H1 (cell line): ENCODE measurements at regions not wholly inside any gene's neighbourhood (a gene's known extent, or its start where the extent isn't known, plus 50 kb on each side); places are given as distances from the start of the nearest gene placed in this dataset.

Experiments
- CTCF ChIA-PET: fragments of 300-600 bp; sonication (Branson Sonifier 250); formaldehyde crosslinking; loops from one replicate; lab custom pipeline; 2021; ENCODE audit not compliant: partially characterized antibody; lab: Charles Lee
- POLR2A ChIA-PET: fragments of 300-600 bp; sonication (Branson Sonifier 250); formaldehyde crosslinking; loops from one replicate; lab custom pipeline; 2021; ENCODE audit warnings: inconsistent platforms; ENCODE audit not compliant: partially characterized antibody; lab: Charles Lee
- DNase-seq, 2 experiments: peaks; one replicate each; pipeline versions ENCODE4 v3.0.0 to v3.0.0-alpha.2; 2010 to 2022; ENCODE audit warnings: low spot score in 2 of 2, low read depth in 1 of 2, mixed read lengths in 1 of 2
- FAIRE-seq: peaks from 2 replicates; lab custom pipeline; 2011; peaks lifted over from hg19 to GRCh38; lab: Jason Lieb, UNC
- H2AFZ ChIP-seq: 2 replicates; pipeline ENCODE4 v1.8.1; 2012; ENCODE audit warnings: low read length, inconsistent platforms
- H2AK5ac ChIP-seq: 2 replicates; pipeline ENCODE4 v1.6.1; 2013; ENCODE audit warnings: low read depth, low read length
- H2BK120ac ChIP-seq: replicated peaks from 2 replicates; pipeline ENCODE3; 2013; ENCODE audit warnings: low read depth, low read length, inconsistent platforms
- H2BK12ac ChIP-seq: 2 replicates; pipeline ENCODE4 v1.6.1; 2013; ENCODE audit warnings: low read depth, low read length
- H2BK15ac ChIP-seq: 2 replicates; pipeline ENCODE4 v1.6.1; 2013; ENCODE audit warnings: low read length
- H2BK20ac ChIP-seq: 2 replicates; pipeline ENCODE4 v1.6.1; 2013; ENCODE audit warnings: low read length
- H2BK5ac ChIP-seq: 2 replicates; pipeline ENCODE4 v1.6.1; 2013; ENCODE audit warnings: low read depth, low read length
- H3K14ac ChIP-seq: 2 replicates; pipeline ENCODE4 v1.6.1; 2013; ENCODE audit warnings: inconsistent platforms; ENCODE audit not compliant: insufficient read length
- H3K18ac ChIP-seq: 2 replicates; pipeline ENCODE4 v1.6.1; 2013; ENCODE audit warnings: low read length; ENCODE audit errors: extremely low read depth
- H3K23ac ChIP-seq: 2 replicates; pipeline ENCODE4 v1.6.1; 2013; ENCODE audit warnings: inconsistent platforms; ENCODE audit not compliant: insufficient read length
- H3K23me2 ChIP-seq: 2 replicates; pipeline ENCODE4 v1.6.1; 2013; ENCODE audit warnings: low read depth, low read length
- H3K27ac ChIP-seq: 2 replicates; pipeline ENCODE4 v1.6.1; 2011; ENCODE audit warnings: low read depth, low read length, inconsistent platforms
- H3K27me3 ChIP-seq, 4 experiments: replicated peaks in 1 of 4; 1 replicate in 1 of 4; 2 replicates in 3 of 4; pipeline versions ENCODE4 v1.6.1 to v1.8.1; 2011 to 2013; ENCODE audit warnings: low read length in 3 of 4, mild to moderate bottlenecking in 3 of 4, inconsistent platforms in 2 of 4, mixed read lengths in 2 of 4, moderate library complexity in 1 of 4; ENCODE audit not compliant: control insufficient read depth in 3 of 4, insufficient read depth in 3 of 4; ENCODE audit errors: extremely low read depth in 1 of 4
- H3K36me3 ChIP-seq, 4 experiments: 2 replicates each; pipeline versions ENCODE4 v1.6.1 to v1.8.1; 2011 to 2013; ENCODE audit warnings: mild to moderate bottlenecking in 4 of 4, low read length in 3 of 4, moderate library complexity in 2 of 4, control low read depth in 1 of 4, inconsistent platforms in 1 of 4; ENCODE audit not compliant: insufficient read depth in 4 of 4, control insufficient read depth in 2 of 4
- H3K4ac ChIP-seq: replicated peaks from 2 replicates; pipeline ENCODE3; 2013; ENCODE audit warnings: low read length, low read depth, mixed read lengths, inconsistent platforms; ENCODE audit not compliant: insufficient read length
- H3K4me1 ChIP-seq, 4 experiments: replicated peaks in 1 of 4; 1 replicate in 1 of 4; 2 replicates in 3 of 4; pipeline versions ENCODE4 v1.6.1 to v1.8.1; 2011 to 2013; ENCODE audit warnings: low read length in 3 of 4, inconsistent platforms in 2 of 4, mixed read lengths in 1 of 4; ENCODE audit not compliant: insufficient read depth in 4 of 4, control insufficient read depth in 3 of 4
- H3K4me2 ChIP-seq, 2 experiments: 2 replicates each; pipeline versions ENCODE4 v1.6.1 to v1.8.1; 2011 to 2013; ENCODE audit warnings: low read depth in 2 of 2, low read length in 2 of 2, control low read depth in 1 of 2, inconsistent platforms in 1 of 2, mild to moderate bottlenecking in 1 of 2; ENCODE audit not compliant: insufficient read depth in 1 of 2
- H3K4me3 ChIP-seq, 4 experiments: fragments of 200-600, 300-600 bp in 1 of 4; sonication (generic), shearing (Covaris generic), sonication (Bioruptor Twin) in 1 of 4; 2 replicates each; pipeline versions ENCODE4 v1.5.1 to v1.8.1; 2011 to 2016; ENCODE audit warnings: low read length in 4 of 4, low read depth in 3 of 4, control low read depth in 2 of 4, inconsistent platforms in 2 of 4, mild to moderate bottlenecking in 2 of 4, mixed read lengths in 1 of 4, moderate library complexity in 1 of 4; ENCODE audit not compliant: insufficient read depth in 2 of 4; ENCODE audit errors: extremely low read depth in 1 of 4
- H3K56ac ChIP-seq: replicated peaks from 2 replicates; pipeline ENCODE3; 2013; ENCODE audit warnings: low read depth, mild to moderate bottlenecking, mixed read lengths, low read length, inconsistent platforms; ENCODE audit not compliant: insufficient read length
- H3K79me1 ChIP-seq: 2 replicates; pipeline ENCODE4 v1.6.1; 2013; ENCODE audit warnings: low read depth, low read length, control low read depth
- H3K79me2 ChIP-seq, 2 experiments: 2 replicates each; pipeline versions ENCODE4 v1.6.1 to v1.8.1; 2012 to 2013; ENCODE audit warnings: low read length in 2 of 2, mild to moderate bottlenecking in 2 of 2, inconsistent platforms in 1 of 2; ENCODE audit not compliant: insufficient read depth in 2 of 2, control insufficient read depth in 1 of 2
- H3K9ac ChIP-seq, 4 experiments: replicated peaks in 1 of 4; 1 replicate in 1 of 4; 2 replicates in 3 of 4; pipeline versions ENCODE4 v1.6.1 to v1.8.1; 2011 to 2013; ENCODE audit warnings: low read depth in 3 of 4, low read length in 3 of 4, control low read depth in 2 of 4, mild to moderate bottlenecking in 2 of 4, moderate library complexity in 2 of 4, inconsistent platforms in 1 of 4; ENCODE audit errors: extremely low read depth in 1 of 4
- H3K9me3 ChIP-seq, 2 experiments: 2 replicates each; pipeline versions ENCODE4 v1.6.1 to v1.8.1; 2012 to 2013; ENCODE audit warnings: mild to moderate bottlenecking in 2 of 2, moderate library complexity in 2 of 2, control low read depth in 1 of 2, inconsistent platforms in 1 of 2, low read depth in 1 of 2, low read length in 1 of 2, mixed read lengths in 1 of 2; ENCODE audit not compliant: insufficient read depth in 2 of 2
- H4K20me1 ChIP-seq, 2 experiments: replicated peaks in 1 of 2; 2 replicates each; pipeline versions ENCODE3 to v1.8.1; 2011 to 2013; ENCODE audit warnings: inconsistent platforms in 2 of 2, low read length in 2 of 2, mild to moderate bottlenecking in 1 of 2; ENCODE audit not compliant: insufficient read depth in 2 of 2, control insufficient read depth in 1 of 2
- H4K5ac ChIP-seq: 2 replicates; pipeline ENCODE4 v1.6.1; 2013; ENCODE audit warnings: low read length, low read depth, mixed read lengths, inconsistent platforms; ENCODE audit not compliant: insufficient read length
- H4K8ac ChIP-seq: 2 replicates; pipeline ENCODE4 v1.8.0; 2013; ENCODE audit warnings: mild to moderate bottlenecking, moderate library complexity, low read length, inconsistent platforms; ENCODE audit not compliant: insufficient read depth; ENCODE audit errors: extremely low read depth
- H4K91ac ChIP-seq: replicated peaks from 2 replicates; pipeline ENCODE3; 2013; ENCODE audit warnings: low read length, mixed read lengths, inconsistent platforms; ENCODE audit not compliant: insufficient read length
- ATF3 ChIP-seq: IDR thresholded peaks from 2 replicates; pipeline ENCODE4 v1.6.1; 2011; ENCODE audit warnings: low read depth, mild to moderate bottlenecking, low read length; ENCODE audit not compliant: insufficient read depth
- BACH1 ChIP-seq: IDR thresholded peaks from 2 replicates; pipeline ENCODE4 v1.6.1; 2012; ENCODE audit warnings: low read length, improper control_type of control experiment
- BCL11A ChIP-seq, 2 experiments: IDR thresholded peaks; one replicate each; pipeline ENCODE4 v1.6.1; 2011; ENCODE audit warnings: low read depth in 2 of 2, low read length in 2 of 2, mild to moderate bottlenecking in 2 of 2
- CBX5 ChIP-seq: fragments of 300-800, 300-1000 bp; sonication (generic); IDR thresholded peaks from 2 replicates; pipeline ENCODE4 v1.7.1; 2016; ENCODE audit warnings: antibody characterized with exemption, low read length, low read depth
- CEBPB ChIP-seq: IDR thresholded peaks from 2 replicates; pipeline ENCODE4 v1.6.1; 2012; ENCODE audit warnings: low read depth, low read length
- CHD2 ChIP-seq: IDR thresholded peaks from 2 replicates; pipeline ENCODE4 v1.6.1; 2012; ENCODE audit warnings: low read length, improper control_type of control experiment
- CREB1 ChIP-seq: IDR thresholded peaks from 2 replicates; pipeline ENCODE4 v1.6.1; 2012; ENCODE audit warnings: inconsistent platforms
- CTBP2 ChIP-seq: IDR thresholded peaks from 2 replicates; pipeline ENCODE4 v1.7.0; 2011; ENCODE audit warnings: borderline replicate concordance, mild to moderate bottlenecking, moderate library complexity, mixed read lengths, low read length; ENCODE audit not compliant: insufficient read depth, insufficient read length
- HDAC6 ChIP-seq: IDR thresholded peaks from one replicate; pipeline ENCODE4 v1.7.1; 2012; ENCODE audit warnings: low read depth, mild to moderate bottlenecking, inconsistent platforms, low read length, moderate library complexity
- KDM5A ChIP-seq: fragments of 200-600 bp; IDR thresholded peaks from 2 replicates; pipeline ENCODE4 v1.7.1; 2012; ENCODE audit warnings: mild to moderate bottlenecking, low read length, inconsistent platforms, mixed read lengths
- NANOG ChIP-seq: IDR thresholded peaks from 2 replicates; pipeline ENCODE4 v1.6.1; 2011; ENCODE audit warnings: low read length, low read depth, mild to moderate bottlenecking, inconsistent platforms; ENCODE audit not compliant: insufficient read depth, poor library complexity, severe bottlenecking
- POLR2A ChIP-seq, 2 experiments: IDR thresholded peaks; 1 replicate in 1 of 2; 2 replicates in 1 of 2; pipeline ENCODE4 v1.6.1; 2011; ENCODE audit warnings: low read depth in 2 of 2, low read length in 2 of 2, mild to moderate bottlenecking in 2 of 2; ENCODE audit errors: control extremely low read depth in 1 of 2
- SIRT6 ChIP-seq: IDR thresholded peaks from one replicate; pipeline ENCODE4 v1.7.1; 2012; ENCODE audit warnings: low read length, inconsistent platforms
- SRF ChIP-seq: IDR thresholded peaks from 2 replicates; pipeline ENCODE4 v1.6.1; 2011; ENCODE audit warnings: mild to moderate bottlenecking, low read depth, low read length, moderate library complexity
- TAF1 ChIP-seq: IDR thresholded peaks from 2 replicates; pipeline ENCODE4 v1.6.1; 2011; ENCODE audit warnings: mild to moderate bottlenecking, low read depth, low read length
- TCF12 ChIP-seq: IDR thresholded peaks from 2 replicates; pipeline ENCODE4 v1.6.1; 2011; ENCODE audit warnings: low read depth, mild to moderate bottlenecking, low read length
- WGBS, 2 experiments: shearing (Covaris generic) in 1 of 2; methylation state at CpG; one replicate each; pipeline versions ENCODE4 v1.1.6 to v1.1.7; 2013 to 2015; ENCODE audit warnings: low lambda C conversion rate in 2 of 2, mixed read lengths in 2 of 2, inconsistent platforms in 1 of 2, low coverage in 1 of 2, missing lambda C conversion rate in 1 of 2; ENCODE audit not compliant: insufficient replicate concordance in 2 of 2, insufficient coverage in 1 of 2, insufficient read length in 1 of 2; ENCODE audit errors: extremely low coverage in 1 of 2, missing lambda C conversion rate in 1 of 2; 5-methylcytosine and 5-hydroxymethylcytosine counted together

- Histone ChIP-seq H3K27me3 (no peaks in the 10 kb centered on the region), H2AK5ac (no peak overlapping the region), H3K79me1 (no peaks in the 10 kb centered on the region), H2BK120ac (no peak overlapping the region), H3K9me3 (no peaks in the 10 kb centered on the region), H2BK12ac (no peak overlapping the region), H3K56ac (no peak overlapping the region), H2BK20ac (no peak overlapping the region), H3K79me2 (no peaks in the 10 kb centered on the region), H2BK5ac (no peak overlapping the region), H2AFZ (no peak overlapping the region), H4K20me1 (no peaks in the 10 kb centered on the region), H3K4me2 (no peak overlapping the region), H3K9ac (no peak overlapping the region), H3K4me1 (no peaks in the 10 kb centered on the region), H4K5ac (no peak overlapping the region), H3K23ac (no peak overlapping the region), H3K23me2 (no peaks in the 10 kb centered on the region), H3K4ac (no peak overlapping the region), H2BK15ac (no peak overlapping the region), H3K4me3 (no peak overlapping the region), H4K91ac (no peak overlapping the region), H3K27ac (no peak overlapping the region), H3K14ac (no peak overlapping the region), H4K8ac (no peak overlapping the region), H3K36me3 (no peaks in the 10 kb centered on the region), H3K18ac (no peak overlapping the region)
- no peak for DNase-seq
- ChIA-PET CTCF (interaction anchor here (1.1 kb wide), 1 partner anchor 8 kb away, joined by 4 read pairs; no protein-coding TSS in a partner anchor), POLR2A (interaction anchor here (0.5 kb wide), 1 partner anchor 10 kb away, joined by 3 read pairs; no protein-coding TSS in a partner anchor)
- FAIRE-seq = no peak
- WGBS, 2 experiments = 90% methylated on average over 6 of the region's 6 CpGs; no CpG with 5 or more reads in 1 of the 2 experiments
- TF ChIP-seq TAF1 = no peak
- no peak for TF ChIP-seq CREB1
- TF ChIP-seq POLR2A (IDR thresholded peaks at IDR 0.05; ENCODE audit: control extremely low read depth in 1 of 2, low read depth in 2 of 2, low read length in 2 of 2) = no peak
- TF ChIP-seq CTBP2 = no peak
- TF ChIP-seq BCL11A (IDR thresholded peaks at IDR 0.05; ENCODE audit: low read depth in 2 of 2, low read length in 2 of 2) = no peak
- TF ChIP-seq CHD2 = no peak
- no peak for TF ChIP-seq SIRT6
- no peak for TF ChIP-seq ATF3
- TF ChIP-seq CBX5 = no peak
- TF ChIP-seq BACH1 = no peak
- TF ChIP-seq NANOG = no peak
- no peak for TF ChIP-seq KDM5A
- TF ChIP-seq CEBPB = no peak
- no peak for TF ChIP-seq HDAC6
- TF ChIP-seq TCF12 = no peak
- no peak for TF ChIP-seq SRF
These were observed 92.7 kb upstream of the ETAA1 start for GRCh38 chr2:67304300-67304890.
